ENCODE measurements at regions not wholly inside any gene's neighbourhood (a gene's known extent, or its start where the extent isn't known, plus 50 kb on each side); places are given as distances from the start of the nearest gene placed in this dataset.

GRCh38 chr19:30722761-30723160, 350.6 kb downstream of the ZNF536 start:
- TF ChIP-seq CTCF (conservative IDR thresholded peaks at IDR 0.05) = no peak
- H3K27ac ChIP-seq = no peak overlapping the region

- no peak for TF ChIP-seq CTCF (conservative IDR thresholded peaks at IDR 0.05)
Observed at GRCh38 chr19:30722186-30722585, 350.0 kb downstream of the ZNF536 start.

GRCh38 chr19:30719999-30720345, 347.8 kb downstream of the ZNF536 start:
- peak overlapping the region; percentile 77 for H3K27ac ChIP-seq
- no peak for TF ChIP-seq CTCF (conservative IDR thresholded peaks at IDR 0.05)

More at GRCh38 chr19:30722186-30722585, 350.0 kb downstream of the ZNF536 start:
- H3K27ac ChIP-seq = no peak overlapping the region

GRCh38 chr19:30719189-30719998, 347.2 kb downstream of the ZNF536 start:
- peak overlapping the region; percentile 77 for H3K27ac ChIP-seq
- peak; percentile 49; the same call in 1 of the 2 replicates for TF ChIP-seq CTCF (conservative IDR thresholded peaks at IDR 0.05)

- TF ChIP-seq CTCF (conservative IDR thresholded peaks at IDR 0.05) = no peak
- H3K27ac ChIP-seq = peak overlapping the region; percentile 77
Observed at GRCh38 chr19:30718707-30719106, 346.5 kb downstream of the ZNF536 start.

GRCh38 chr19:30718014-30718413, 345.8 kb downstream of the ZNF536 start:
- no peak for TF ChIP-seq CTCF (conservative IDR thresholded peaks at IDR 0.05)
- H3K27ac ChIP-seq = no peak overlapping the region

- no peak for TF ChIP-seq CTCF (conservative IDR thresholded peaks at IDR 0.05)
- no peak overlapping the region for H3K27ac ChIP-seq
Observed at GRCh38 chr19:30717381-30717780, 345.2 kb downstream of the ZNF536 start.

Data from VCaP (cell line).